LNCaP clone FGC (cell line): ENCODE measurements at regions not wholly inside any gene's neighbourhood (a gene's known extent, or its start where the extent isn't known, plus 50 kb on each side); places are given as distances from the start of the nearest gene placed in this dataset.

ENCODE experiments used
- DNase-seq: peaks from one replicate; pipeline ENCODE4 v3.0.0-alpha.2; 2011; ENCODE audit warnings: low read depth
- H3K4me3 ChIP-seq: 2 replicates; pipeline ENCODE4 v1.5.1; 2011; ENCODE audit warnings: mild to moderate bottlenecking, low read depth, low read length, control low read depth
- CTCF ChIP-seq: IDR thresholded peaks from 2 replicates; pipeline ENCODE4 v1.5.1; 2012; ENCODE audit warnings: mild to moderate bottlenecking; ENCODE audit not compliant: control insufficient read depth, insufficient read depth; ENCODE audit errors: extremely low read depth

DNA sequence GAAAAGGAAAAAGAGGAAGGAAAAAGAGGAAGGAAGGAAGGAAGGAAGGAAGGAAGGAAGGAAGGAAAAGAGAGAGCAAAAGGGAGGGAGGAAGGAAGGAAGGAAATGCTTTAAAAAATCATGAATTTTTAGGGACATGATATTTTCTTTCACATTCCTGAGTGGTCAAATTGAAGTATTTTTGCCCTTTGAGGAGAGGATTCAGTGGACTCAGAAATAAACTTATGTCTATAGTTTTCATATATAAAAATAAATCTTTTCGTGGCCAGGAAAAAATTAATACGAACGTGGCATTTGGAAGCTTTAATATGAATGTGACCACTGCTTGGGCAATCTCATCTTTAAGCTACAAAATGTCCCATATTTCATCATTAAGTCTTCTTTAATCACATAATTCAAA, 183.0 kb upstream of the TMCO5A start:
- no peak for TF ChIP-seq CTCF

GRCh38 chr15:37756407-37756806, 178.0 kb upstream of the TMCO5A start:
- no peak for TF ChIP-seq CTCF
- no peak for DNase-seq
- no peak overlapping the region for H3K4me3 ChIP-seq

More for the DNA sequence above, 183.0 kb upstream of the TMCO5A start:
- H3K4me3 ChIP-seq = no peak overlapping the region
- no peak for DNase-seq

- no peak for DNase-seq
- H3K4me3 ChIP-seq = no peak overlapping the region
- TF ChIP-seq CTCF = no peak
These were observed 176.0 kb upstream of the TMCO5A start for GRCh38 chr15:37758412-37758811.

- no peak overlapping the region for H3K4me3 ChIP-seq
- DNase-seq = no peak
- TF ChIP-seq CTCF = peak; percentile 76
These were observed 169.7 kb upstream of the TMCO5A start for GRCh38 chr15:37764733-37765191.

DNA sequence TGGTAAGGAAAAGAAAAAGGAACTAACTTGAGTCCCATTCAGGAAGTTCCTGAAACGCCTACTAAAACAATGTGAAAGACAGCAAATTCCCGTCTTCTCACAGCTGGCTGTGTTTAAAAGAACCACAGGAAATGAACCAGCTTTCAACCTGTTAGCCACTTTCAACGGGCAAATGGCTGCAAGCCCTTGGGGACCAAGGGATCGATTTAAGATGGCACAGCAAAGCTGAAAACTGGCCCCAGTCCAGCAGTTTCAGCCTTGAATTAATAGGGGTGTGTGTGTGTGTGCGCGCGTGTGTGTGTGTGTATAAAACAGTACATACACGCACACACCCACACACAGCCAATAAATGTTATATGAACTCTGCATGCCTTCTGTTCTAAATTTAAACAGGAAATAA, 168.7 kb upstream of the TMCO5A start:
- no peak for TF ChIP-seq CTCF
- no peak overlapping the region for H3K4me3 ChIP-seq
- DNase-seq = no peak

- no peak for DNase-seq
- TF ChIP-seq CTCF = no peak
These were observed 166.5 kb upstream of the TMCO5A start for GRCh38 chr15:37767841-37768455.

GRCh38 chr15:37771465-37771864, 163.0 kb upstream of the TMCO5A start:
- DNase-seq = no peak

More at GRCh38 chr15:37767841-37768455, 166.5 kb upstream of the TMCO5A start:
- H3K4me3 ChIP-seq = no peak overlapping the region

More at GRCh38 chr15:37771465-37771864, 163.0 kb upstream of the TMCO5A start:
- TF ChIP-seq CTCF = no peak
- H3K4me3 ChIP-seq = no peak overlapping the region
